Thoracic aorta (tissue), 2 donors: ENCODE measurements at regions not wholly inside any gene's neighbourhood (a gene's known extent, or its start where the extent isn't known, plus 50 kb on each side); places are given as distances from the start of the nearest gene placed in this dataset.

Experiments used
- ATAC-seq: fragments of 150-250 bp; one replicate; pipeline ENCODE4 v1.8.0; 2017; ENCODE audit warnings: low read depth; ENCODE audit not compliant: insufficient number of reproducible peaks, low FRiP score
- DNase-seq: peaks from one replicate; pipeline ENCODE4 v3.0.0-alpha.2; 2020; ENCODE audit warnings: low spot score
- H3K27ac ChIP-seq, 2 donors: fragments of 200-600 bp; sonication (generic); 1 replicate in 1 of 2; 2 replicates in 1 of 2; pipeline ENCODE4 v1.5.1; 2016; ENCODE audit warnings: mild to moderate bottlenecking in 2 of 2, moderate library complexity in 2 of 2
- H3K27me3 ChIP-seq: fragments of 200-600 bp; sonication (generic); replicated peaks from 2 replicates; pipeline ENCODE4 v1.6.0; 2016; ENCODE audit warnings: mild to moderate bottlenecking; ENCODE audit not compliant: insufficient read depth
- H3K36me3 ChIP-seq: fragments of 200-600 bp; sonication (generic); one replicate; pipeline ENCODE4 v1.5.1; 2016
- H3K4me1 ChIP-seq, 2 donors: fragments of 200-600 bp; sonication (generic); 1 replicate in 1 of 2; 2 replicates in 1 of 2; pipeline versions ENCODE4 v1.5.1 to v1.6.0; 2016; ENCODE audit warnings: low read depth in 2 of 2, mild to moderate bottlenecking in 1 of 2; ENCODE audit not compliant: control insufficient read depth in 1 of 2
- H3K4me3 ChIP-seq: fragments of 200-600 bp; sonication (generic); 2 replicates; pipeline ENCODE4 v1.5.1; 2016; ENCODE audit warnings: mild to moderate bottlenecking
- H3K9me3 ChIP-seq: fragments of 200-600 bp; sonication (generic); 2 replicates; pipeline ENCODE4 v1.5.1; 2016
- CTCF ChIP-seq: fragments of 200-600 bp; sonication (generic); IDR thresholded peaks from one replicate; pipeline ENCODE4 v1.5.1; 2019; ENCODE audit warnings: antibody characterized with exemption

- no peaks in the 10 kb centered on the region for H3K27me3 ChIP-seq
- no peak for DNase-seq
- H3K27ac ChIP-seq = no peak overlapping the region
- no peaks in the 10 kb centered on the region for H3K9me3 ChIP-seq
- TF ChIP-seq CTCF = no peak
- H3K36me3 ChIP-seq = no peaks in the 10 kb centered on the region
- no peaks in the 10 kb centered on the region for H3K4me1 ChIP-seq
- no peak for ATAC-seq
- no peak overlapping the region for H3K4me3 ChIP-seq
These were observed 234.9 kb upstream of the AMOT start for GRCh38 chrX:113075521-113075920.

GRCh38 chrX:113059714-113060113 lies 219.1 kb upstream of the AMOT start:
- Histone ChIP-seq H3K4me1 (no peaks in the 10 kb centered on the region), H3K9me3 (no peaks in the 10 kb centered on the region), H3K27ac (no peak overlapping the region), H3K4me3 (no peak overlapping the region), H3K36me3 (no peaks in the 10 kb centered on the region), H3K27me3 (no peaks in the 10 kb centered on the region)
- ATAC-seq (no peak), DNase-seq (no peak)
- no peak for TF ChIP-seq CTCF

GRCh38 chrX:113058634-113059033 lies 218.0 kb upstream of the AMOT start:
- no peak for DNase-seq
- H3K4me1 ChIP-seq = no peaks in the 10 kb centered on the region
- H3K27ac ChIP-seq = no peak overlapping the region
- no peaks in the 10 kb centered on the region for H3K9me3 ChIP-seq
- no peaks in the 10 kb centered on the region for H3K27me3 ChIP-seq
- no peak overlapping the region for H3K4me3 ChIP-seq
- TF ChIP-seq CTCF = no peak
- H3K36me3 ChIP-seq = no peaks in the 10 kb centered on the region
- ATAC-seq = no peak

- H3K4me3 ChIP-seq = no peak overlapping the region
- no peaks in the 10 kb centered on the region for H3K4me1 ChIP-seq
- no peaks in the 10 kb centered on the region for H3K36me3 ChIP-seq
- no peak for TF ChIP-seq CTCF
- no peaks in the 10 kb centered on the region for H3K9me3 ChIP-seq
- H3K27ac ChIP-seq = no peak overlapping the region
- DNase-seq = no peak
- H3K27me3 ChIP-seq = no peaks in the 10 kb centered on the region
- no peak for ATAC-seq
These were observed 208.3 kb upstream of the AMOT start for GRCh38 chrX:113048896-113049295.

- Histone ChIP-seq H3K36me3 (no peaks in the 10 kb centered on the region), H3K4me1 (no peaks in the 10 kb centered on the region), H3K27ac (no peak overlapping the region), H3K27me3 (no peaks in the 10 kb centered on the region), H3K9me3 (no peaks in the 10 kb centered on the region), H3K4me3 (no peak overlapping the region)
- no peak for TF ChIP-seq CTCF
- DNase-seq = no peak
- no peak for ATAC-seq
These were observed 207.8 kb upstream of the AMOT start for GRCh38 chrX:113048480-113048879.
